Right lobe of liver (tissue), 4 donors: ENCODE measurements at regions not wholly inside any gene's neighbourhood (a gene's known extent, or its start where the extent isn't known, plus 50 kb on each side); places are given as distances from the start of the nearest gene placed in this dataset.

Experiments used
- CTCF ChIP-seq, 4 donors: fragments of 200-600 bp in 3 of 4; fragments of 450-650 bp in 1 of 4; IDR thresholded peaks; one replicate each; pipeline versions ENCODE4 v1.5.1 to v1.8.0; 2016 to 2022; ENCODE audit warnings: antibody characterized with exemption in 4 of 4, mild to moderate bottlenecking in 2 of 4
- POLR2A ChIP-seq: fragments of 450-650 bp; IDR thresholded peaks from one replicate; pipeline ENCODE4 v1.6.1; 2017; ENCODE audit warnings: antibody characterized with exemption, mild to moderate bottlenecking
- donor health status: DM: no; HTN: no; CAD: no.
- donor health status: DM: no; HTN: no; CAD: no.
- donor health status: DM: no; HTN: yes; CAD: no.

- no peak for TF ChIP-seq CTCF (IDR thresholded peaks at IDR 0.05)
- no peak for TF ChIP-seq POLR2A
Measured at GRCh38 chr6:43935921-43936439, 166.0 kb downstream of the VEGFA start.
